HCT116 (cell line): ENCODE measurements at regions not wholly inside any gene's neighbourhood (a gene's known extent, or its start where the extent isn't known, plus 50 kb on each side); places are given as distances from the start of the nearest gene placed in this dataset.

ENCODE experiments used
- CTCF ChIP-seq, 3 experiments: fragments of 200-600 bp in 1 of 3; sonication (generic) in 1 of 3; IDR thresholded peaks in 2 of 3; conservative IDR thresholded peaks in 1 of 3; 2 replicates each; pipeline ENCODE4 v1.5.1; 2012 to 2017; ENCODE audit warnings: low read depth in 2 of 3, low read length in 2 of 3, antibody characterized with exemption in 1 of 3, borderline replicate concordance in 1 of 3, control low read depth in 1 of 3, mild to moderate bottlenecking in 1 of 3, mixed read lengths in 1 of 3, mixed run types in 1 of 3, moderate library complexity in 1 of 3; ENCODE audit not compliant: insufficient read depth in 1 of 3
- TCF7L2 ChIP-seq: IDR thresholded peaks from 2 replicates; pipeline ENCODE4 v1.7.0; 2011; ENCODE audit warnings: borderline replicate concordance, inconsistent platforms; ENCODE audit not compliant: insufficient read depth, insufficient read length; ENCODE audit errors: extremely low read depth

GRCh38 chr10:90591629-90592028 is 266.2 kb downstream of the HTR7 start:
- TF ChIP-seq CTCF (IDR thresholded peaks at IDR 0.05 in 2 of 3, conservative IDR thresholded peaks at IDR 0.05 in 1 of 3; ENCODE audit: borderline replicate concordance in 1 of 3, insufficient read depth in 1 of 3, low read depth in 2 of 3, low read length in 2 of 3) = no peak
- peak; percentile 92 for TF ChIP-seq TCF7L2
